Adrenal gland (tissue), 5 donors: ENCODE measurements at regions not wholly inside any gene's neighbourhood (a gene's known extent, or its start where the extent isn't known, plus 50 kb on each side); places are given as distances from the start of the nearest gene placed in this dataset.

ENCODE experiments used
- CTCF ChIP-seq, 6 experiments: fragments of 450-650 bp in 4 of 6; fragments of 200-600 bp in 2 of 6; sonication (generic) in 1 of 6; IDR thresholded peaks; 1 replicate in 5 of 6; 2 replicates in 1 of 6; pipeline versions ENCODE4 v1.5.1 to v1.8.0; 2016 to 2021; ENCODE audit warnings: antibody characterized with exemption in 6 of 6, mild to moderate bottlenecking in 2 of 6, moderate library complexity in 1 of 6
- POLR2A ChIP-seq, 2 donors: fragments of 450-650 bp; IDR thresholded peaks; one replicate each; pipeline ENCODE4 v1.6.1; 2017; ENCODE audit warnings: antibody characterized with exemption in 2 of 2, mild to moderate bottlenecking in 2 of 2, moderate library complexity in 1 of 2
- donor health status: DM: no; HTN: no; CAD: no.

GRCh38 chr9:7636838-7637467 lies 162.6 kb downstream of the DMAC1 start:
- TF ChIP-seq CTCF (IDR thresholded peaks at IDR 0.05) (no peak), POLR2A (IDR thresholded peaks at IDR 0.05) (no peak)
